ENCODE measurements at regions not wholly inside any gene's neighbourhood (a gene's known extent, or its start where the extent isn't known, plus 50 kb on each side); places are given as distances from the start of the nearest gene placed in this dataset.

DNA sequence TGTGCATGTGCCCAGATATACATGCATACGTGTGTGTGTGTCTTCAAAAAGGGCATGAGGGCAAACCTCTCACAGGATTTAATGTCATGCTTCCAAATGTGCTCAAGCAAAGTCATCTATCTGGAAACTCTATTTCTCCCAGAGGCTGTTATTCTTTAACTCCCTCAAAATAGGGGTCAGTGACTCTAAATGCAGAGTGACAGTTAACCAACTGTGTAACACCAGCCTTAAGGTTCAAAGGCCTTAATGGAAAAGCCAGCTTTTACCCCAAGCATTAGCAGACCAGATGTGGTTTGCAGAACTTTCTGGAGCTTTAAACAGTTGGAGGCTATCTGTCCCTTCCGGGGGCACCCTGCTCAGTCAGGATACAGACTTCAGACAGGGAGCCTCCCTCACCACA, 70.4 kb upstream of the SLC7A14 start:
- TF ChIP-seq, protein P1, sequence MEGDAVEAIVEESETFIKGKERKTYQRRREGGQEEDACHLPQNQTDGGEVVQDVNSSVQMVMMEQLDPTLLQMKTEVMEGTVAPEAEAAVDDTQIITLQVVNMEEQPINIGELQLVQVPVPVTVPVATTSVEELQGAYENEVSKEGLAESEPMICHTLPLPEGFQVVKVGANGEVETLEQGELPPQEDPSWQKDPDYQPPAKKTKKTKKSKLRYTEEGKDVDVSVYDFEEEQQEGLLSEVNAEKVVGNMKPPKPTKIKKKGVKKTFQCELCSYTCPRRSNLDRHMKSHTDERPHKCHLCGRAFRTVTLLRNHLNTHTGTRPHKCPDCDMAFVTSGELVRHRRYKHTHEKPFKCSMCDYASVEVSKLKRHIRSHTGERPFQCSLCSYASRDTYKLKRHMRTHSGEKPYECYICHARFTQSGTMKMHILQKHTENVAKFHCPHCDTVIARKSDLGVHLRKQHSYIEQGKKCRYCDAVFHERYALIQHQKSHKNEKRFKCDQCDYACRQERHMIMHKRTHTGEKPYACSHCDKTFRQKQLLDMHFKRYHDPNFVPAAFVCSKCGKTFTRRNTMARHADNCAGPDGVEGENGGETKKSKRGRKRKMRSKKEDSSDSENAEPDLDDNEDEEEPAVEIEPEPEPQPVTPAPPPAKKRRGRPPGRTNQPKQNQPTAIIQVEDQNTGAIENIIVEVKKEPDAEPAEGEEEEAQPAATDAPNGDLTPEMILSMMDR (IDR thresholded peaks at IDR 0.05), result no peak
- no peak for TF ChIP-seq POLR2AphosphoS5 (IDR thresholded peaks at IDR 0.05; ENCODE audit: low read depth, low read length)
- TF ChIP-seq, protein P2, sequence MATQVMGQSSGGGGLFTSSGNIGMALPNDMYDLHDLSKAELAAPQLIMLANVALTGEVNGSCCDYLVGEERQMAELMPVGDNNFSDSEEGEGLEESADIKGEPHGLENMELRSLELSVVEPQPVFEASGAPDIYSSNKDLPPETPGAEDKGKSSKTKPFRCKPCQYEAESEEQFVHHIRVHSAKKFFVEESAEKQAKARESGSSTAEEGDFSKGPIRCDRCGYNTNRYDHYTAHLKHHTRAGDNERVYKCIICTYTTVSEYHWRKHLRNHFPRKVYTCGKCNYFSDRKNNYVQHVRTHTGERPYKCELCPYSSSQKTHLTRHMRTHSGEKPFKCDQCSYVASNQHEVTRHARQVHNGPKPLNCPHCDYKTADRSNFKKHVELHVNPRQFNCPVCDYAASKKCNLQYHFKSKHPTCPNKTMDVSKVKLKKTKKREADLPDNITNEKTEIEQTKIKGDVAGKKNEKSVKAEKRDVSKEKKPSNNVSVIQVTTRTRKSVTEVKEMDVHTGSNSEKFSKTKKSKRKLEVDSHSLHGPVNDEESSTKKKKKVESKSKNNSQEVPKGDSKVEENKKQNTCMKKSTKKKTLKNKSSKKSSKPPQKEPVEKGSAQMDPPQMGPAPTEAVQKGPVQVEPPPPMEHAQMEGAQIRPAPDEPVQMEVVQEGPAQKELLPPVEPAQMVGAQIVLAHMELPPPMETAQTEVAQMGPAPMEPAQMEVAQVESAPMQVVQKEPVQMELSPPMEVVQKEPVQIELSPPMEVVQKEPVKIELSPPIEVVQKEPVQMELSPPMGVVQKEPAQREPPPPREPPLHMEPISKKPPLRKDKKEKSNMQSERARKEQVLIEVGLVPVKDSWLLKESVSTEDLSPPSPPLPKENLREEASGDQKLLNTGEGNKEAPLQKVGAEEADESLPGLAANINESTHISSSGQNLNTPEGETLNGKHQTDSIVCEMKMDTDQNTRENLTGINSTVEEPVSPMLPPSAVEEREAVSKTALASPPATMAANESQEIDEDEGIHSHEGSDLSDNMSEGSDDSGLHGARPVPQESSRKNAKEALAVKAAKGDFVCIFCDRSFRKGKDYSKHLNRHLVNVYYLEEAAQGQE (IDR thresholded peaks at IDR 0.05; ENCODE audit: insufficient read depth in 1 of 2, low read depth in 2 of 2, low read length in 1 of 2), result no peak

All from Panc1 (cell line).